ENCODE measurements at regions not wholly inside any gene's neighbourhood (a gene's known extent, or its start where the extent isn't known, plus 50 kb on each side); places are given as distances from the start of the nearest gene placed in this dataset.

DNA sequence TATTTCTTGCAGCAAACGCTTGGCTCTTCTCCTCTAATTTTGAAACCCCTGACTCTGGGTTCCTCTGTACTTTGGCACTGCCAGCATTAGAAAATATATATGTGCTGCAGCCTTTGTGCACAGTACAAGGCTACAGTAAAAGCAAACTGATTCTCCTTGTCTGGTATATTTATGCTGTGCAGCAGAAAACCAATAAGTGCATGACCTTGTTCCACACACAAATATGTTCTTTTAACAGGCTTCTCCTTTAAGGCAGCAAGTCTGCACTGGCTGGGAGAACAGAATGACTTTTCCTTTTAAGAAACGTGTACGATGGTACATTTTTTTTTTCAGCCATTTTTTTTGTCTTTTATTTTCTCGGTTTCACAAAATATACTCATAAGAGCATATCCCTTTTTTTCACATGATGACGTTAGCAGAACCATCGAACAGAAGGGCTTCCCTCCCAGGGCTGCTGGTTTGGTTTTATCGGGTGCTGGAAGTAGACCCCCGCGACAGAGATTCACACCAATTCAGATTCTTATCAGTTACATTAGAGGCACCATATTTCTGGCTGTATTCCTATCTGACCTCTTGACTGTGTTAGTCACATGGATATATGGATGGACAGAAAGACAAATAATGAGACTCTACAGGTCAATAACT, 129.9 kb upstream of the ARID1B start:
- Histone ChIP-seq H3K27ac (no peak overlapping the region), H3K27me3 (no peaks in the 10 kb centered on the region), H3K4me3 (no peak overlapping the region), H3K9me3 (no peaks in the 10 kb centered on the region), H3K36me3 (no peaks in the 10 kb centered on the region), H3K4me1 (peaks cover 0 to 7% (median 0%) of the 10 kb centered on the region in 4 donors)
- TF ChIP-seq POLR2A (IDR thresholded peaks at IDR 0.05) (no peak), POLR2AphosphoS5 (IDR thresholded peaks at IDR 0.05) (no peak), EP300 (IDR thresholded peaks at IDR 0.05) (no peak)
- TF ChIP-seq, protein P1, sequence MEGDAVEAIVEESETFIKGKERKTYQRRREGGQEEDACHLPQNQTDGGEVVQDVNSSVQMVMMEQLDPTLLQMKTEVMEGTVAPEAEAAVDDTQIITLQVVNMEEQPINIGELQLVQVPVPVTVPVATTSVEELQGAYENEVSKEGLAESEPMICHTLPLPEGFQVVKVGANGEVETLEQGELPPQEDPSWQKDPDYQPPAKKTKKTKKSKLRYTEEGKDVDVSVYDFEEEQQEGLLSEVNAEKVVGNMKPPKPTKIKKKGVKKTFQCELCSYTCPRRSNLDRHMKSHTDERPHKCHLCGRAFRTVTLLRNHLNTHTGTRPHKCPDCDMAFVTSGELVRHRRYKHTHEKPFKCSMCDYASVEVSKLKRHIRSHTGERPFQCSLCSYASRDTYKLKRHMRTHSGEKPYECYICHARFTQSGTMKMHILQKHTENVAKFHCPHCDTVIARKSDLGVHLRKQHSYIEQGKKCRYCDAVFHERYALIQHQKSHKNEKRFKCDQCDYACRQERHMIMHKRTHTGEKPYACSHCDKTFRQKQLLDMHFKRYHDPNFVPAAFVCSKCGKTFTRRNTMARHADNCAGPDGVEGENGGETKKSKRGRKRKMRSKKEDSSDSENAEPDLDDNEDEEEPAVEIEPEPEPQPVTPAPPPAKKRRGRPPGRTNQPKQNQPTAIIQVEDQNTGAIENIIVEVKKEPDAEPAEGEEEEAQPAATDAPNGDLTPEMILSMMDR (IDR thresholded peaks at IDR 0.05), result no peak
- DNase-seq (no peak), ATAC-seq (ENCODE audit: low FRiP score in 2 of 2) (no peak)
- WGBS, 2 donors, result 43 to 47% methylated on average over 9 of the region's 9 CpGs

DNA sequence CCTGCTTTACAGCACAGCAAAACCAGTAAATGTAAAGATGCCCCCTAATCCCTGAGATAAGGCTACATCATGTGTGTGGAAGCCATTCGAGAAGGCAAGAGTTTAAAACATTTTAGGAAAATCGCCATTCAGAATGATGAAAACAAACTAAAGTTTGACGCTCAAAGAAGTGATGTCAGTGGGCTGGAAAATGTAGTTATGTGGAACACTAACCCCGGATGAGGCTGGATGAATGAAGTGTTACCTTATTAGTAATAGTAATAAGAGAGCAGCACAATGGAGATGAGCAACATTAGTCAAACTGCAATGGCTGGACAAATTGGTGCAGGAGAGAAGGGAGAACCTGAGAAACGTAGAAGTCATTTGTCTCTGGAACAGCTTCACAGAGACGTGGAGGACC, 130.7 kb upstream of the ARID1B start:
- ATAC-seq (ENCODE audit: low FRiP score in 2 of 2) (no peak), DNase-seq (no peak)
- Histone ChIP-seq H3K36me3 (no peaks in the 10 kb centered on the region), H3K4me3 (no peak overlapping the region), H3K27ac (no peak overlapping the region), H3K9me3 (peaks cover 0 to 2% (median under 1%) of the 10 kb centered on the region in 4 donors), H3K4me1 (peaks cover 0 to 7% (median 0%) of the 10 kb centered on the region in 4 donors), H3K27me3 (no peaks in the 10 kb centered on the region)
- no peak for TF ChIP-seq EP300 (IDR thresholded peaks at IDR 0.05)
- TF ChIP-seq POLR2A (IDR thresholded peaks at IDR 0.05), result no peak
- TF ChIP-seq POLR2AphosphoS5 (IDR thresholded peaks at IDR 0.05), result no peak
- TF ChIP-seq, protein P1 (IDR thresholded peaks at IDR 0.05), result no peak
- 73 to 89% methylated on average over 6 of the region's 6 CpGs for WGBS, 2 donors

DNA sequence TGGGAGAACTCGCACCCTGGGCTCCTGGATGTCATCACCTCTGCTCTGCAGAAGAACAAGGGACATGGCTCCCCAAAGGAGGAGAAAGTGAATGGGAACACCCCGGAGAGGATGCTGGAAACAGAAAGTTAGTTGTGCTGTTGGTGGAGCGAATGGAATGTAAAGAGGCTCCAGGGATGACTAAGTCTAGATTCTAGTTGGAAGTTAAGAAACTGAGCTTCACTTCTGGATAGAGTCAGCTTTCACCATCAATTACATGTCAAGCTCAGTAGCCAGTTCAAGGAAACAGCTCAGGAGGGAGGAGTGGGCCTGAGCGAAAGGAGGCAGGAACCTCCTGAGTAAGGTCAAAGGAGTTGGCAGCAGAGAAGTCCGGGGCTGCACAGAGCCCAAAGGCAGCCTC, 132.1 kb upstream of the ARID1B start:
- H3K27ac ChIP-seq, result no peak overlapping the region
- no peaks in the 10 kb centered on the region for H3K36me3 ChIP-seq
- no peaks in the 10 kb centered on the region for H3K27me3 ChIP-seq
- H3K4me3 ChIP-seq, result no peak overlapping the region
- ATAC-seq (ENCODE audit: low FRiP score in 2 of 2), result peak in 1 of 2 donors; percentile 35
- H3K4me1 ChIP-seq, result peaks cover 0 to 7% (median 0%) of the 10 kb centered on the region in 4 donors
- H3K9me3 ChIP-seq, result peaks cover 0 to 4% (median 2%) of the 10 kb centered on the region in 4 donors
- 87 to 94% methylated on average over 5 of the region's 5 CpGs for WGBS, 2 donors
- TF ChIP-seq, protein P1 (IDR thresholded peaks at IDR 0.05), result no peak
- TF ChIP-seq POLR2A (IDR thresholded peaks at IDR 0.05), result no peak
- no peak for TF ChIP-seq EP300 (IDR thresholded peaks at IDR 0.05)
- no peak for TF ChIP-seq POLR2AphosphoS5 (IDR thresholded peaks at IDR 0.05)
- no peak for DNase-seq

DNA sequence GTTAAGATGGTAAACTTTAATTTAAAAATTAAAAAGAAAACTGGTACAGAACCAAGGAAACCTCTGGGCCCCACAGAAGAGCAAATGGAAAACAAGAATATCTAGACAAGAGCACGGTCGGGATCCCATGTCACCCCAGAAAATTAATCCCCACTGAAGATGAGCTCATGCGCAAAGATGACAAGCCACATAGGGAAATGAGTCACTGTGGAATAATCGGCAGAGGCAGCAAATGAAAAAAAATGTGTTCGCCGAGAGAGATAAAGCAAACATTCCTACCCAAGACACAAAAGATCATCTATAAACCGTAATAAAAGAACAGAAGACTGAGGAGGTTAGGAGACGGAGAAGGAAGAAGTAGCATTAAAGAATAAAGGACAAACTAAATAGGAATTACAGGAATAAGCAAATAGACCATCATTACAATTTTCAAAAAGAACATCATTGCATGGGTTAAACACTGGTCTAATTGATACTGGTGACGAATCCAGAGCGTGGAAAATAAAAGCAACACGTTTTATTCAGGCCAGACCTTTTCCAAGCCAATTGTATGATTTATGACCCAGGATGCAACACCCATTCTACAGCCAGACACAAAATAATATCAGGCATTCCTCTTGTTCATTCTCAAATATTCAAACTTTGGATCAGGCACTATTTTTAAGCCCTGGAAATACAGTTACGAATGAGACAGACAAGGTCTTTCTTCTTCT, 138.0 kb upstream of the ARID1B start:
- 83 to 88% methylated on average over 12 of the region's 12 CpGs for whole genome bisulfite sequencing, 2 donors
- H3K36me3 ChIP-seq, result no peaks in the 10 kb centered on the region
- H3K27ac ChIP-seq, result no peak overlapping the region
- TF ChIP-seq POLR2A (IDR thresholded peaks at IDR 0.05), result no peak
- TF ChIP-seq, protein P1 (IDR thresholded peaks at IDR 0.05), result no peak
- TF ChIP-seq EP300 (IDR thresholded peaks at IDR 0.05), result no peak
- no peak for TF ChIP-seq POLR2AphosphoS5 (IDR thresholded peaks at IDR 0.05)
- DNase-seq (no peak), ATAC-seq (ENCODE audit: low FRiP score in 2 of 2) (peak in 1 of 2 donors; percentile 69)
- peaks cover under 1 to 7% (median 3%) of the 10 kb centered on the region in 4 donors for H3K4me1 ChIP-seq
- no peak overlapping the region for H3K4me3 ChIP-seq
- no peaks in the 10 kb centered on the region for H3K27me3 ChIP-seq
- peaks cover 0 to 4% (median 2%) of the 10 kb centered on the region in 4 donors for H3K9me3 ChIP-seq

Data from upper lobe of left lung (tissue), 6 donors.